ENCODE measurements at regions not wholly inside any gene's neighbourhood (a gene's known extent, or its start where the extent isn't known, plus 50 kb on each side); places are given as distances from the start of the nearest gene placed in this dataset.
"Not testable (repeated sequence)": the region's sequence is repeated elsewhere in the genome, so short reads cannot be mapped to it uniquely, and the experiment has no call there.

GRCh38 chr9:43089337-43089736 is 905.9 kb downstream of the SPATA31A6 start:
- not testable (repeated sequence) for DNase-seq (ENCODE audit: low read depth in 2 of 3, low spot score in 2 of 3)

- DNase-seq (ENCODE audit: low read depth in 2 of 3, low spot score in 2 of 3) = not testable (repeated sequence)
These were observed 926.9 kb downstream of the SPATA31A6 start for GRCh38 chr9:43110376-43110775.

- not testable (repeated sequence) for DNase-seq (ENCODE audit: low read depth in 2 of 3, low spot score in 2 of 3)
These were observed 929.4 kb downstream of the SPATA31A6 start for GRCh38 chr9:43112846-43113245.

- DNase-seq (ENCODE audit: low read depth in 2 of 3, low spot score in 2 of 3) = not testable (repeated sequence)
These were observed 932.4 kb downstream of the SPATA31A6 start for GRCh38 chr9:43115813-43116229.

GRCh38 chr9:43118088-43118865 is 934.8 kb downstream of the SPATA31A6 start:
- DNase-seq (ENCODE audit: low read depth in 2 of 3, low spot score in 2 of 3) = not testable (repeated sequence)

GRCh38 chr9:43119565-43119964 is 936.1 kb downstream of the SPATA31A6 start:
- not testable (repeated sequence) for DNase-seq (ENCODE audit: low read depth in 2 of 3, low spot score in 2 of 3)

- DNase-seq (ENCODE audit: low read depth in 2 of 3, low spot score in 2 of 3) = not testable (repeated sequence)
These were observed 936.5 kb downstream of the SPATA31A6 start for GRCh38 chr9:43119978-43120377.

GRCh38 chr9:43125894-43126293 is 942.4 kb downstream of the SPATA31A6 start:
- not testable (repeated sequence) for DNase-seq (ENCODE audit: low read depth in 2 of 3, low spot score in 2 of 3)

- DNase-seq (ENCODE audit: low read depth in 2 of 3, low spot score in 2 of 3) = not testable (repeated sequence)
These were observed 943.7 kb downstream of the SPATA31A6 start for GRCh38 chr9:43127026-43127775.

- not testable (repeated sequence) for DNase-seq (ENCODE audit: low read depth in 2 of 3, low spot score in 2 of 3)
These were observed 944.5 kb downstream of the SPATA31A6 start for GRCh38 chr9:43127949-43128348.

GRCh38 chr9:43130744-43131171 is 947.3 kb downstream of the SPATA31A6 start:
- not testable (repeated sequence) for DNase-seq (ENCODE audit: low read depth in 2 of 3, low spot score in 2 of 3)

- peak in 1 of 3 donors; percentile 21 for DNase-seq (ENCODE audit: low read depth in 2 of 3, low spot score in 2 of 3)
These were observed 952.0 kb downstream of the SPATA31A6 start for GRCh38 chr9:43135440-43135839.

GRCh38 chr9:43138909-43139308 is 955.5 kb downstream of the SPATA31A6 start:
- not testable (repeated sequence) for DNase-seq (ENCODE audit: low read depth in 2 of 3, low spot score in 2 of 3)

GRCh38 chr9:43139349-43139748 is 955.9 kb downstream of the SPATA31A6 start:
- not testable (repeated sequence) for DNase-seq (ENCODE audit: low read depth in 2 of 3, low spot score in 2 of 3)

- not testable (repeated sequence) for DNase-seq (ENCODE audit: low read depth in 2 of 3, low spot score in 2 of 3)
These were observed 956.6 kb downstream of the SPATA31A6 start for GRCh38 chr9:43139878-43140608.
